ENCODE measurements at regions not wholly inside any gene's neighbourhood (a gene's known extent, or its start where the extent isn't known, plus 50 kb on each side); places are given as distances from the start of the nearest gene placed in this dataset.
"Not testable (repeated sequence)": the region's sequence is repeated elsewhere in the genome, so short reads cannot be mapped to it uniquely, and the experiment has no call there.

DNA sequence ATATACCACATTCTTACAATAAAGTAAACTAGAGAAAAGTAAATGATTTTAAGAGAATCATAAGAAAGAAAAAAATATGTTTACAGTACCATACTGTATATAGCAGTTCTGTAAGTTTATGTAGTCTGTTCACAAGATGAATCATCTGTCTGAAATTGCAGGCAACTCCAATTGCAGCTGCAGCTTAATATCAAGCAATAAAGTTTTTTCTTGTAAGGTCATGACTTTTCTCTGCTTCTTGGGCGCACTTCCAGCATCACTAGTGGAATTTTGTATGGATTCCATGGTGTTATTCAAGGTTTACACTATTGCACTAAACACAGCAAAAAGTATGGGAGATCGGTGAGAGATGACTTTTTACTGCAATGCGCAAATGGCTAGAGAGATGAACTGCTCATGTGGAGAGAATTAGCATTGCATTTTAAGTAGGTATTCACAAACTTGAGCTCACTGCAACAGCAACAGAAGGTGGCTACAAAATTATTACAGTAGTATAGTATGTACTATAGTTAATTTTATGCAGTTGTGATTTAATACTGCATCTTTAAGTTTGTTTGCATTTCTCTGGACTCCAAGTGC, 445.4 kb upstream of the OR4E1 start:
- DNase-seq (ENCODE audit: insufficient read length, low spot score): no peak
- no peak for TF ChIP-seq POLR2A (IDR thresholded peaks at IDR 0.05; ENCODE audit: low read depth, low read length)
- FAIRE-seq: no peak

DNA sequence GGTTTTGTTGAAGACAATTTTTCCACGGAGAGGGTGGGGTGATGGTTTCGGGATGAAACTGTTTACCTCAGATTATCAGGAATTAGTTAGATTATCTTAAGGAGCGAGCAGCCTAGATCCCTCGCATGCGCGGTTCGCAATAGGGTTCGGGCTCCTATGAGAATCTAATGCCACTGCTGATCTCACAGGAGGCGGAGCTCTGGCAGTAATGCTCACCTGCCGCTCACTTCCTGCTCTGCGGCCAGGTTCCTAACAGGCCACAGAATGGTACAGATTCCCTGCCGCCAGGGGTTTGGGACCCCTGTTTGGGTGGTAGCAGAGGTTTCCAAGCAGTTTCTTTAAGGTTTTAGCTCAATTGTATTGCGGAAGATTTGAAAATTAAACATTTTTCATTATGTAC, 439.8 kb upstream of the OR4E1 start:
- TF ChIP-seq POLR2A (IDR thresholded peaks at IDR 0.05; ENCODE audit: low read depth, low read length): no peak
- FAIRE-seq: no peak

GRCh38 chr14:22112004-22112403, 438.4 kb upstream of the OR4E1 start:
- no peak for TF ChIP-seq POLR2A (IDR thresholded peaks at IDR 0.05; ENCODE audit: low read depth, low read length)
- no peak for FAIRE-seq
- DNase-seq (ENCODE audit: insufficient read length, low spot score): no peak

More for the DNA sequence above, 439.8 kb upstream of the OR4E1 start:
- no peak for DNase-seq (ENCODE audit: insufficient read length, low spot score)

DNA sequence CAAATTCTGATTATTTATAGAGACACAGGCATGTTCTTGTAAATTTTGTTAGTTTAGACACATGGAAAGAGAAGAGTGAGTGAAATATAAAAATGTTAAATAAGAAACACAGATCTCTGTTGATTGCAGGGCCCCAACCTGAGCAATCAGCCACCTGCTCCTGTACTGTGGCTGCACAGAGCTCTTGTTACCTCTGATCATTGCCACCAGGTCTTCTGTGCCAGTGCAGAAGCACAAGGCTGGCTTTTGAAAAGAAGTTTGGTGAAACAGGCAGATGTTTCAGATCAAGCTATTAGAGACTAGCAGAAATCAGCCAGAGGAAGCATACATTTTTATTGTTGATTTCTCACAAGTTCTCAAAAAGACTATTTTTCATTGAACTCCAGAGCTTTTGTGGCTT, 434.1 kb upstream of the OR4E1 start:
- no peak for TF ChIP-seq POLR2A (IDR thresholded peaks at IDR 0.05; ENCODE audit: low read depth, low read length)
- DNase-seq (ENCODE audit: insufficient read length, low spot score) (no peak), FAIRE-seq (no peak)

- FAIRE-seq (no peak), DNase-seq (ENCODE audit: insufficient read length, low spot score) (no peak)
- no peak for TF ChIP-seq POLR2A (IDR thresholded peaks at IDR 0.05; ENCODE audit: low read depth, low read length)
Observed at GRCh38 chr14:22106700-22107697, 433.4 kb upstream of the OR4E1 start.

DNA sequence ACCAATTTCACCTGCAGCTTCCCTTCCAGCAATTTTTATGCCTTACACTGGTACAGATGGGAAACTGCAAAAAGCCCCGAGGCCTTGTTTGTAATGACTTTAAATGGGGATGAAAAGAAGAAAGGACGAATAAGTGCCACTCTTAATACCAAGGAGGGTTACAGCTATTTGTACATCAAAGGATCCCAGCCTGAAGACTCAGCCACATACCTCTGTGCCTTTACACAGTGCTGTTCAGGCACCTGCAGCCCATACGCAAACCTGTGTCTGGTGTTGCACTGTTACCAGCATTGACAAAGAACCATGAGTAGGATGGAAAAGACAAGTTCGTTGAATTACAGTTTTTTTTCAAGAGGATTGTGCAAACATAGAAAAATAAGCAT, 432.0 kb upstream of the OR4E1 start:
- no peak for DNase-seq (ENCODE audit: insufficient read length, low spot score)
- no peak for TF ChIP-seq POLR2A (IDR thresholded peaks at IDR 0.05; ENCODE audit: low read depth, low read length)
- FAIRE-seq: no peak

GRCh38 chr14:22105006-22105623, 431.5 kb upstream of the OR4E1 start:
- FAIRE-seq (no peak), DNase-seq (ENCODE audit: insufficient read length, low spot score) (no peak)
- TF ChIP-seq POLR2A (IDR thresholded peaks at IDR 0.05; ENCODE audit: low read depth, low read length): no peak

- not testable (repeated sequence) for DNase-seq (ENCODE audit: insufficient read length, low spot score); FAIRE-seq
Observed at GRCh38 chr14:22100764-22101120, 427.1 kb upstream of the OR4E1 start.

DNA sequence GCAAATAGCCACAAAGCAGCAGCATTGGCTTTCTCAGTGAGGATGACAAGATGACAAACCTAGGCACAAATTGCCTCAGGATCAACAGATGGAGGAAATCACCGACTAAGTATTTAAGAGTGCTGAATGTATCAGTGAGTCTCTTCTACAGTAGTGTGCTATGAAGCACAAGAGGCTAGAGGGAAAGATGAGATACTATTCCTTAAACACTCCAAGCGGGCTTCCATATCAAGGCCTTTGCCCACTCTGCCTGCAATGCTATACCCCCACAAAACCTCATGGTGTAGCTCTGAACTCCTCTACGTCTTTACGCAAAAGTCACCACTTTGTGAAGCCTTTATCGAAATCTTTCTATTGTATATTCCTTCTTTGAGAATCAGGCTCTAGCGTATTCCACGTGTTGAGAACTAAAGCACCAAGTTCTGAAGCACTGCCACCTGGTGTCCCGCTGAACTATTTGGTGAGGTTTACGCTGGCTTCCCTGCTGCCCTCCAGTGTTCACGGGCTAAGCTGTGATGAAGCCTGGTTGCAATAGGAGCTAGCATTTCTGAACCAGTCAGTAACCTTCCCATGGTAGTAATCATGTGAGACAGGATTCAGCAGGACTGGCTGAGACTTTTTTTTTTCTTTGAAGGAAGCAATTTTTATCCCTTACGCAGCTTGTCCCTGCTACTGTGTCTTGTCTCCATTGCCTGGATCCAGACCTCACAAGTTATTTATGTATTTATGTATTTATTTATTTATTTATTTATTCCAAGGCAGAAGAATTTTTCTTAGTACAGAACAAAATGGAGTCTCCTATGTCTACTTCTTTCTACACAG, 426.5 kb upstream of the OR4E1 start:
- no peak for TF ChIP-seq POLR2A (IDR thresholded peaks at IDR 0.05; ENCODE audit: low read depth, low read length)
- no peak for FAIRE-seq
- peak; percentile 2 for DNase-seq (ENCODE audit: insufficient read length, low spot score)

- FAIRE-seq: no peak
- DNase-seq (ENCODE audit: insufficient read length, low spot score): no peak
- TF ChIP-seq POLR2A (IDR thresholded peaks at IDR 0.05; ENCODE audit: low read depth, low read length): no peak
Observed at GRCh38 chr14:22098435-22098834, 424.8 kb upstream of the OR4E1 start.

DNA sequence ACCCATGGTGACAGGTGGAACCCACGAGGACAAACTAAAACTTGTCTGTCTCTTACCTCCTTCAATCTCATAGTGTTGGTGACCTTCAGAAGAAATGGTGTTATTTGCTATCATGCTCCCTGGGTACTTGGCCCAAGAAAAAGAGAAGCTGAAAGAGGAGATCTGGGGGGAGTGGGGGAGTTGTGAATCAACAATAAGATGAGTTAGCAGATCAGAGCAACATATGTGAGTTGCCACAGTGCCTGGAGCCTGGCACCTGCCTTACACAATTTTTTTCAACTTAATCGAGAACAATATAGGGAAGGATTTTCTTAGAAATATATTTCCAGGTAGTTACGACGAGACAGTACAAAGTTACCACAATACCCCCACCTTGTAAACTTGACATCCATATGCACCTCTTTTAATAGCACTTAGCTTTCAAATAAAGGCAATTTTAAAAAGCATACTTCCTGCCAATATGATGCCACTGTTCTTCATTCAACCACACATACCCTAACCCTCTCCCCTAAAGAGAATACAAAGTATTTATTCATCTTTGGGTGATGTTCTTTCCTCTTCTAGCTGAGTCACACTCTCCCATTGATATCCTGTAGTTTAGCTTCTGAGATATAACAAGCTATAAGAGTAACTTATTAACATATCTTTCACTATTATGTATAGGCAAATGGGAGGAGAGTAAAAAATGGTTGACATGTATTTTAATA, 424.1 kb upstream of the OR4E1 start:
- FAIRE-seq: no peak
- TF ChIP-seq POLR2A (IDR thresholded peaks at IDR 0.05; ENCODE audit: low read depth, low read length): no peak
- DNase-seq (ENCODE audit: insufficient read length, low spot score): no peak

DNA sequence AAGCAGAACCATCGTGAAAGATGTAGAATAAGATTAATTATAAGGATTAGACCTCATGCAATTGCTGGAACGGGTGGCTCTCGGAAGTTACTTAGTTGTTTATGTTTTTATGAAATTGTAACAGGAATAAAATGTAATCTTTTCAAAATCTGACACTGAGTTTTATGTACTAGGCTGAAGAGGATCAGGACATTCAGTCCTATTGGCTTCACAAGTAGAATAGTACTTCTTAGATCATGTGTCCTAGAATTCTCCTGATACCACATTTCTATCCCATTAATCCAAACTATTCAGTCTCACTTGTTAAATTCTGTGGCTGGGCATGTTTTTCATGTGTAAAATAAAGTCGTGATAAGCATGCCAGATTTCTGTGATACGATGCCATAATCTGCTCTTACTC, 423.5 kb upstream of the OR4E1 start:
- FAIRE-seq: no peak
- DNase-seq (ENCODE audit: insufficient read length, low spot score): no peak
- TF ChIP-seq POLR2A (IDR thresholded peaks at IDR 0.05; ENCODE audit: low read depth, low read length): no peak

GRCh38 chr14:22096514-22096895, 422.9 kb upstream of the OR4E1 start:
- TF ChIP-seq POLR2A (IDR thresholded peaks at IDR 0.05; ENCODE audit: low read depth, low read length): no peak
- DNase-seq (ENCODE audit: insufficient read length, low spot score): no peak
- no peak for FAIRE-seq
